Epithelial cell of proximal tubule (primary cell): ENCODE measurements at regions not wholly inside any gene's neighbourhood (a gene's known extent, or its start where the extent isn't known, plus 50 kb on each side); places are given as distances from the start of the nearest gene placed in this dataset.

Experiments used
- DNase-seq: peaks from one replicate; pipeline ENCODE4 v3.0.0-alpha.2; 2011; ENCODE audit warnings: low read depth
- H3K4me3 ChIP-seq: 2 replicates; pipeline ENCODE4 v1.5.1; 2011; ENCODE audit warnings: low read depth, mild to moderate bottlenecking, low read length
- CTCF ChIP-seq: conservative IDR thresholded peaks from 2 replicates; pipeline ENCODE4 v1.5.1; 2012; ENCODE audit warnings: low read depth, mild to moderate bottlenecking, low read length

DNA sequence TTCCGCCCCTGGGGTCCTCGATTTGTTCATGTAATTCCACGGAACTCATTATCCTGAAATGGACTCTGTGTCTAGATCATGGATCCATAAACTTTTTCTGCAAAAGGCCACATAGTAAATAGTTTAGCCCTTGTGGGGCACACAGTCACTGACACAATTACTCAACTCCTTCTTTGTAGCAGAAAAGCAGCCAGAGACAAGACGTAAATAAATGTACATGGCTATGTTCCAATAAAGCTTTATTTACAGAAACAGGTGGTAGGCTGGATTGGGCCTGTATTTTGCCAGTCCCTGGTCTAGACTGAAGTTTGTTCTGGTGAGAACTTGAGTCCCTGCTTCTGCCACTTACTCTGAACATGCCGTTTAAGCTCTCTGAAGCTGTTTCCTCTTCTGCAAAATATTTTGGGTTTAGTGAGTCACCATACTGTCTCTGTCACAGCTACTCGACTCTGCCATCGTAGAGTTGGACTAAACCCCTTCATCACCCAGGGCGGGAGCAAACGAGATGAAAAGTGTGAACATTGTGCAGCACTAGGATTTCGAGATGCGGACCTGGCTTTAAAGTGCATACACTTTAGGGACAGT is 61.9 kb upstream of the FOXF1 start:
- no peak for DNase-seq
- no peak for TF ChIP-seq CTCF
- H3K4me3 ChIP-seq = no peak overlapping the region

DNA sequence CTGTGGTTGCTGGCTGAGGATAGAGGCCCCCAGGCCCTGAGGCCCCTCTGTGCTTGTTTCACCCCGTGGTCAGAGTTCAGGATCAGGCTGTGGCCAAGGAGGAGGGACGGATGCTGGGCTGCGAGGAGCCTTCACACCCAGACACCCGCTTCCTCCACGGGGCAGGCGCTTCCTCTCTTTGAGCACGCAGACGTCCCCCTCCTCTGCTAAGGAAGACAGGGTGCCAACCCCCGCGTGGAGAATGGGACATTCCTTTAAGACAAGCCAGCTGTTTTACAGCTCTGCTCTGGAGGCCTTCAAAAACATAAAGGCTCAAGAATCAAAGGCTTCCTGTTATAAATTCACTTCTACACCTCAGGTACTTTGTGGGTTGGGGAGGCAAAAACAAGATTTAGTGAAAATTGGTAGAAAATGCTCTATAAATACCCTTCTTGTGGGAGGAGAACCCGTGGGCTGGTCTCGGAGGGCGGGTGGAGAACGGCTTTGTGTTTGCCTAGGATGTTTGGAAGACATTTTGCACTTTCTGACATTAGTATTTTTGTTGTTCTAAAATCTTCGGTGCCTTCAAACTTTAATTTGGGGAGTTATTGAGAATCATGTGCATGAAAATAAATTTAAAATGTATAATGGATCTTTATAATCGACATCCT is 60.8 kb upstream of the FOXF1 start:
- DNase-seq = no peak
- no peak for TF ChIP-seq CTCF

DNA sequence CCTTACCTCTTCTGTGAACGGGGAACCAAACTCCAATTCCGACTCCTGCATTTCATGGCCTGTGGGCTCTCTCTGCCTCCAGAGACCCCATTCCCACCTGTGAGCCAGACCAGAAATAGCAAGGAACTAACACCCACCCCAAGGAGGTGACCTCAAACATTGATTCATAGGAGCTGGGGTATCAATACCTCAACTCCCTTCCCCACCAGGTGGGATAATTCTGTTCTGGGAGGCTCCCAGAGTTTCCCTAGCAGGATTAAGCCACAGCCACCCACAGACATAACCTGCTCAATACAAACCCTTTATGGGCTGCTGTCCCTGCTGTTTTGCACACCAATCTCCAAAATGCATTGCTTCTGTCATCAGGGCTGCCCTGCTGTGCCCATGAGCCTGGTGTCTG is 59.6 kb upstream of the FOXF1 start:
- no peak for DNase-seq
- TF ChIP-seq CTCF = no peak
- H3K4me3 ChIP-seq = no peak overlapping the region

More for the DNA sequence above, 60.8 kb upstream of the FOXF1 start:
- no peak overlapping the region for H3K4me3 ChIP-seq

DNA sequence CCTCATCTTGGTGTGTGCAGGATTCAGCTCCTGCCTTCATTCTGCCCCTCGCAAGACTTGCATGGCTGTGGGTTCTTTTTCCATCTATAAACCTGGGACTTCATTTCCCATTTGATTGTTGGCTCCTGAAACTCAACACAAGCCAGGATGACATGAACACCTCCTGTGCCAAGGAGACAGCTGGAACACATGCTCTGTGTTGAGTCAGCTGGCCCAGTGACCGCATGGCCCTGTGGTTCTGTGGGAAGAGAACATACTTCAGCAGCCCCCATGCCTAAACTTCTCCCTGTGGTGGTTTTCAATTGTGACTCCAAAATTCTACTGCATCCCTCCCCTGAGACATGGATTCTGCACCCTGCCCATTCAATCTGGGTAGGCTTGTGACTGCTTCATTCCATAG is 57.9 kb upstream of the FOXF1 start:
- DNase-seq = no peak
- no peak overlapping the region for H3K4me3 ChIP-seq
- TF ChIP-seq CTCF = no peak

- DNase-seq = no peak
- no peak for TF ChIP-seq CTCF
- H3K4me3 ChIP-seq = no peak overlapping the region
Observed at GRCh38 chr16:86455116-86455515, 55.2 kb upstream of the FOXF1 start.

GRCh38 chr16:86455640-86456039 is 54.7 kb upstream of the FOXF1 start:
- TF ChIP-seq CTCF = no peak
- DNase-seq = no peak
- no peak overlapping the region for H3K4me3 ChIP-seq

GRCh38 chr16:86457501-86458148 is 52.7 kb upstream of the FOXF1 start:
- no peak for DNase-seq
- no peak for TF ChIP-seq CTCF
- H3K4me3 ChIP-seq = no peak overlapping the region
